ENCODE measurements at regions not wholly inside any gene's neighbourhood (a gene's known extent, or its start where the extent isn't known, plus 50 kb on each side); places are given as distances from the start of the nearest gene placed in this dataset.

- Histone ChIP-seq H3K4me1 (ENCODE audit: insufficient read depth, low read length, poor library complexity, severe bottlenecking) (no peaks in the 10 kb centered on the region), H3K79me2 (ENCODE audit: insufficient read depth, low read depth, low read length) (no peaks in the 10 kb centered on the region), H3K9me3 (ENCODE audit: low read length) (no peaks in the 10 kb centered on the region), H3K4me2 (ENCODE audit: low read length) (no peak overlapping the region), H3K9me2 (ENCODE audit: insufficient read depth, low read length) (no peaks in the 10 kb centered on the region), H2AFZ (ENCODE audit: low read length) (no peak overlapping the region), H4K20me1 (ENCODE audit: insufficient read depth, low read length) (no peaks in the 10 kb centered on the region), H3K4me3 (ENCODE audit: low read depth, low read length, poor library complexity, severe bottlenecking) (no peak overlapping the region), H3K27ac (ENCODE audit: low read depth, low read length, poor library complexity, severe bottlenecking) (no peak overlapping the region), H3K36me3 (ENCODE audit: insufficient read depth, low read length) (no peaks in the 10 kb centered on the region)
- TF ChIP-seq EZH2phosphoT487 (IDR thresholded peaks at IDR 0.05; ENCODE audit: borderline replicate concordance, low read depth, low read length) (no peak), CTCF (conservative IDR thresholded peaks at IDR 0.05; ENCODE audit: low read length) (no peak)
- intact Hi-C loops (cut with micrococcal nuclease; ENCODE audit: unreplicated experiment), result no loop called here
- no peak for DNase-seq (ENCODE audit: low spot score)
- ChIA-PET POLR2A (no interaction called here), CTCF (ENCODE audit: unreplicated experiment) (no interaction called here)
- no TSS peak for BruUV-seq (replicated peaks)
Observed at GRCh38 chr18:69222089-69222488, 178.6 kb upstream of the DOK6 start.

GRCh38 chr18:69226971-69227370, 173.7 kb upstream of the DOK6 start:
- Histone ChIP-seq H3K9me3 (ENCODE audit: low read length) (no peaks in the 10 kb centered on the region), H2AFZ (ENCODE audit: low read length) (no peak overlapping the region), H3K4me1 (ENCODE audit: insufficient read depth, low read length, poor library complexity, severe bottlenecking) (no peaks in the 10 kb centered on the region), H3K4me3 (ENCODE audit: low read depth, low read length, poor library complexity, severe bottlenecking) (no peak overlapping the region), H3K4me2 (ENCODE audit: low read length) (no peak overlapping the region), H3K9me2 (ENCODE audit: insufficient read depth, low read length) (no peaks in the 10 kb centered on the region), H3K79me2 (ENCODE audit: insufficient read depth, low read depth, low read length) (no peaks in the 10 kb centered on the region), H3K36me3 (ENCODE audit: insufficient read depth, low read length) (no peaks in the 10 kb centered on the region), H3K27ac (ENCODE audit: low read depth, low read length, poor library complexity, severe bottlenecking) (no peak overlapping the region), H4K20me1 (ENCODE audit: insufficient read depth, low read length) (no peaks in the 10 kb centered on the region)
- POLR2A ChIA-PET, result no interaction called here
- BruUV-seq (replicated peaks), result no TSS peak
- TF ChIP-seq CTCF (conservative IDR thresholded peaks at IDR 0.05; ENCODE audit: low read length), result no peak
- no peak for TF ChIP-seq EZH2phosphoT487 (IDR thresholded peaks at IDR 0.05; ENCODE audit: borderline replicate concordance, low read depth, low read length)
- CTCF ChIA-PET (ENCODE audit: unreplicated experiment), result no interaction called here
- intact Hi-C loops (cut with micrococcal nuclease; ENCODE audit: unreplicated experiment), result no loop called here
- no peak for DNase-seq (ENCODE audit: low spot score)

- H3K4me2 ChIP-seq (ENCODE audit: low read length), result no peak overlapping the region
- no peaks in the 10 kb centered on the region for H3K79me2 ChIP-seq (ENCODE audit: insufficient read depth, low read depth, low read length)
- intact Hi-C loops (cut with micrococcal nuclease; ENCODE audit: unreplicated experiment), result no loop called here
- ChIA-PET POLR2A (interaction anchor here (0.6 kb wide), 1 partner anchor 44 kb away, joined by 3 read pairs; no protein-coding TSS in a partner anchor), CTCF (ENCODE audit: unreplicated experiment) (no interaction called here)
- TF ChIP-seq CTCF (conservative IDR thresholded peaks at IDR 0.05; ENCODE audit: low read length) (no peak), EZH2phosphoT487 (IDR thresholded peaks at IDR 0.05; ENCODE audit: borderline replicate concordance, low read depth, low read length) (no peak)
- no peaks in the 10 kb centered on the region for H3K4me1 ChIP-seq (ENCODE audit: insufficient read depth, low read length, poor library complexity, severe bottlenecking)
- H4K20me1 ChIP-seq (ENCODE audit: insufficient read depth, low read length), result no peaks in the 10 kb centered on the region
- DNase-seq (ENCODE audit: low spot score), result no peak
- no peak overlapping the region for H2AFZ ChIP-seq (ENCODE audit: low read length)
- BruUV-seq (replicated peaks), result no TSS peak
- no peaks in the 10 kb centered on the region for H3K36me3 ChIP-seq (ENCODE audit: insufficient read depth, low read length)
- H3K9me3 ChIP-seq (ENCODE audit: low read length), result no peaks in the 10 kb centered on the region
- no peak overlapping the region for H3K27ac ChIP-seq (ENCODE audit: low read depth, low read length, poor library complexity, severe bottlenecking)
- H3K9me2 ChIP-seq (ENCODE audit: insufficient read depth, low read length), result no peaks in the 10 kb centered on the region
- no peak overlapping the region for H3K4me3 ChIP-seq (ENCODE audit: low read depth, low read length, poor library complexity, severe bottlenecking)
Observed at GRCh38 chr18:69230204-69230603, 170.5 kb upstream of the DOK6 start.
